ENCODE measurements at regions not wholly inside any gene's neighbourhood (a gene's known extent, or its start where the extent isn't known, plus 50 kb on each side); places are given as distances from the start of the nearest gene placed in this dataset.

GRCh38 chr3:116563351-116563750 lies 118.1 kb upstream of the LSAMP start:
- H3K23ac ChIP-seq (ENCODE audit: insufficient read length) = no peak overlapping the region
- H4K20me1 ChIP-seq (replicated peaks in 1 of 2; ENCODE audit: control insufficient read depth in 1 of 2, insufficient read depth in 2 of 2, low read length in 2 of 2) = no peaks in the 10 kb centered on the region
- H3K27me3 ChIP-seq (replicated peaks in 1 of 4; ENCODE audit: control insufficient read depth in 3 of 4, extremely low read depth in 1 of 4, insufficient read depth in 3 of 4, low read length in 3 of 4) = no peaks in the 10 kb centered on the region
- H3K56ac ChIP-seq (replicated peaks; ENCODE audit: insufficient read length, low read depth, low read length) = no peak overlapping the region
- no peaks in the 10 kb centered on the region for H3K79me2 ChIP-seq (ENCODE audit: control insufficient read depth in 1 of 2, insufficient read depth in 2 of 2, low read length in 2 of 2)
- no peak overlapping the region for H3K27ac ChIP-seq (ENCODE audit: low read depth, low read length)
- H4K91ac ChIP-seq (replicated peaks; ENCODE audit: insufficient read length, low read length) = no peak overlapping the region
- no peak overlapping the region for H2AFZ ChIP-seq (ENCODE audit: low read length)
- H2BK20ac ChIP-seq (ENCODE audit: low read length) = no peak overlapping the region
- no peaks in the 10 kb centered on the region for H3K9me3 ChIP-seq (ENCODE audit: insufficient read depth in 2 of 2, low read depth in 1 of 2, low read length in 1 of 2)
- WGBS, 2 experiments (ENCODE audit: extremely low coverage in 1 of 2, insufficient coverage in 1 of 2, insufficient read length in 1 of 2, insufficient replicate concordance in 2 of 2, low coverage in 1 of 2, low lambda C conversion rate in 2 of 2, missing lambda C conversion rate in 1 of 2) = no CpG with 5 or more reads among the region's 2 CpGs
- H2BK12ac ChIP-seq (ENCODE audit: low read depth, low read length) = no peak overlapping the region
- no peaks in the 10 kb centered on the region for H3K36me3 ChIP-seq (ENCODE audit: control insufficient read depth in 2 of 4, insufficient read depth in 4 of 4, low read length in 3 of 4)
- no peak overlapping the region for H2BK120ac ChIP-seq (replicated peaks; ENCODE audit: low read depth, low read length)
- H3K4ac ChIP-seq (replicated peaks; ENCODE audit: insufficient read length, low read depth, low read length) = no peak overlapping the region
- no peak overlapping the region for H3K14ac ChIP-seq (ENCODE audit: insufficient read length)
- no peaks in the 10 kb centered on the region for H3K23me2 ChIP-seq (ENCODE audit: low read depth, low read length)
- H3K18ac ChIP-seq (ENCODE audit: extremely low read depth, low read length) = no peak overlapping the region
- H2BK15ac ChIP-seq (ENCODE audit: low read length) = no peak overlapping the region
- TF ChIP-seq EZH2 (IDR thresholded peaks at IDR 0.05; ENCODE audit: low read depth, low read length, severe bottlenecking) (no peak), CBX8 (IDR thresholded peaks at IDR 0.05; ENCODE audit: borderline replicate concordance, low read depth, low read length) (no peak), CREB1 (IDR thresholded peaks at IDR 0.05) (no peak), TCF12 (IDR thresholded peaks at IDR 0.05; ENCODE audit: low read depth, low read length) (no peak), RNF2 (IDR thresholded peaks at IDR 0.05; ENCODE audit: borderline replicate concordance, low read depth, low read length, missing control alignments, poor library complexity, severe bottlenecking) (no peak), YY1 (IDR thresholded peaks at IDR 0.05; ENCODE audit: low read depth, low read length) (no peak), SUZ12 (IDR thresholded peaks at IDR 0.05; ENCODE audit: low read length) (no peak), RFX5 (IDR thresholded peaks at IDR 0.05; ENCODE audit: borderline replicate concordance, low read depth, low read length) (no peak), KDM4A (IDR thresholded peaks at IDR 0.05; ENCODE audit: low read depth, low read length, severe bottlenecking) (no peak), JUN (IDR thresholded peaks at IDR 0.05; ENCODE audit: low read depth, low read length) (no peak)
- H3K79me1 ChIP-seq (ENCODE audit: low read depth, low read length) = no peaks in the 10 kb centered on the region
- H3K4me1 ChIP-seq (replicated peaks in 1 of 4; ENCODE audit: control insufficient read depth in 3 of 4, insufficient read depth in 4 of 4, low read length in 3 of 4) = no peaks in the 10 kb centered on the region
- H4K5ac ChIP-seq (ENCODE audit: insufficient read length, low read depth, low read length) = no peak overlapping the region
- POLR2A ChIA-PET (ENCODE audit: partially characterized antibody) = no interaction called here
- H2BK5ac ChIP-seq (ENCODE audit: low read depth, low read length) = no peak overlapping the region
- no peak overlapping the region for H3K4me3 ChIP-seq (ENCODE audit: extremely low read depth in 1 of 4, insufficient read depth in 2 of 4, low read depth in 3 of 4, low read length in 4 of 4)
- CTCF ChIA-PET (ENCODE audit: partially characterized antibody) = interaction anchor here (1.7 to 2.5 kb wide), 2 partner anchors 52 to 195 kb away, joined by 4 to 5 read pairs; no protein-coding TSS in a partner anchor
- FAIRE-seq (no peak), DNase-seq (ENCODE audit: low read depth in 1 of 2, low spot score in 2 of 2) (no peak)
- no peak overlapping the region for H3K4me2 ChIP-seq (ENCODE audit: insufficient read depth in 1 of 2, low read depth in 2 of 2, low read length in 2 of 2)
- H4K8ac ChIP-seq (ENCODE audit: extremely low read depth, insufficient read depth, low read length) = no peak overlapping the region
- H3K9ac ChIP-seq (replicated peaks in 1 of 4; ENCODE audit: extremely low read depth in 1 of 4, low read depth in 3 of 4, low read length in 3 of 4) = no peak overlapping the region
- no peak overlapping the region for H2AK5ac ChIP-seq (ENCODE audit: low read depth, low read length)

All from H1 (cell line).